Inflammatory macrophage (primary cell): ENCODE measurements at regions not wholly inside any gene's neighbourhood (a gene's known extent, or its start where the extent isn't known, plus 50 kb on each side); places are given as distances from the start of the nearest gene placed in this dataset.

Source experiments
- DNase-seq, 2 donors: peaks; one replicate each; pipeline ENCODE4 v3.0.0-alpha.2; 2020 to 2022

- no peak for DNase-seq
These were observed 150.3 kb upstream of the PRKD1 start for GRCh38 chr14:30077946-30078345.

- no peak for DNase-seq
These were observed 151.3 kb upstream of the PRKD1 start for GRCh38 chr14:30078811-30079402.

GRCh38 chr14:30082486-30082885, 154.8 kb upstream of the PRKD1 start:
- no peak for DNase-seq

GRCh38 chr14:30084811-30085210, 157.2 kb upstream of the PRKD1 start:
- no peak for DNase-seq

- no peak for DNase-seq
These were observed 158.3 kb upstream of the PRKD1 start for GRCh38 chr14:30085943-30086342.

- DNase-seq = no peak
These were observed 161.0 kb upstream of the PRKD1 start for GRCh38 chr14:30088620-30089019.

GRCh38 chr14:30108975-30109700, 181.5 kb upstream of the PRKD1 start:
- DNase-seq = no peak

- no peak for DNase-seq
These were observed 186.4 kb upstream of the PRKD1 start for GRCh38 chr14:30114051-30114450.

GRCh38 chr14:30115756-30116155, 188.1 kb upstream of the PRKD1 start:
- DNase-seq = no peak

GRCh38 chr14:30118992-30119640, 191.5 kb upstream of the PRKD1 start:
- DNase-seq = no peak

GRCh38 chr14:30125322-30125979, 197.8 kb upstream of the PRKD1 start:
- no peak for DNase-seq

- no peak for DNase-seq
These were observed 202.2 kb upstream of the PRKD1 start for GRCh38 chr14:30129807-30130206.

GRCh38 chr14:30131581-30132097, 204.0 kb upstream of the PRKD1 start:
- DNase-seq = no peak

GRCh38 chr14:30132196-30132595, 204.5 kb upstream of the PRKD1 start:
- no peak for DNase-seq

- no peak for DNase-seq
These were observed 207.3 kb upstream of the PRKD1 start for GRCh38 chr14:30134936-30135335.

- no peak for DNase-seq
These were observed 210.9 kb upstream of the PRKD1 start for GRCh38 chr14:30138567-30138966.

GRCh38 chr14:30142216-30142615, 214.6 kb upstream of the PRKD1 start:
- DNase-seq = no peak

- DNase-seq = no peak
These were observed 216.0 kb upstream of the PRKD1 start for GRCh38 chr14:30143627-30144026.

GRCh38 chr14:30153717-30154116, 226.1 kb upstream of the PRKD1 start:
- no peak for DNase-seq

- DNase-seq = no peak
These were observed 228.9 kb upstream of the PRKD1 start for GRCh38 chr14:30156571-30156970.

GRCh38 chr14:30158299-30158698, 230.7 kb upstream of the PRKD1 start:
- no peak for DNase-seq

- DNase-seq = no peak
These were observed 231.7 kb upstream of the PRKD1 start for GRCh38 chr14:30159374-30159773.

GRCh38 chr14:30160608-30161007, 233.0 kb upstream of the PRKD1 start:
- DNase-seq = no peak
